PC-3 (cell line): ENCODE measurements at regions not wholly inside any gene's neighbourhood (a gene's known extent, or its start where the extent isn't known, plus 50 kb on each side); places are given as distances from the start of the nearest gene placed in this dataset.

Source experiments
- ATAC-seq: fragments of 200-7000 bp; cut with Tn5 transposase; 2 replicates; pipeline ENCODE4 v1.9.1; 2020; ENCODE audit warnings: mild to moderate bottlenecking, moderate library complexity
- BruUV-seq: library from RNA; stranded (reverse); fragments of 400-500 nt; replicated peaks from 2 replicates; lab custom pipeline; 2021; lab: Mats Ljungman, UMichigan
- CTCF ChIA-PET: fragments of 300-600 bp; sonication (Branson Sonifier 250); formaldehyde crosslinking; loops from one replicate; lab custom pipeline; 2022; ENCODE audit warnings: antibody characterized with exemption; lab: Charles Lee
- POLR2A ChIA-PET: fragments of 300-600 bp; sonication (Branson Sonifier 250); formaldehyde crosslinking; loops from one replicate; lab custom pipeline; 2022; ENCODE audit warnings: antibody characterized with exemption; ENCODE audit not compliant: unreplicated experiment; lab: Charles Lee
- DNase-seq: peaks from one replicate; pipeline ENCODE4 v3.0.0-alpha.2; 2015
- H2AFZ ChIP-seq: fragments of 300-600 bp; sonication (generic); 2 replicates; pipeline ENCODE4 v1.6.0; 2016; ENCODE audit warnings: antibody characterized with exemption, low read length
- H3F3A ChIP-seq: fragments of 300-600 bp; sonication (generic); one replicate; pipeline ENCODE4 v1.6.0; 2017; ENCODE audit warnings: antibody characterized with exemption, low read length, control low read depth, mild to moderate bottlenecking; ENCODE audit not compliant: unreplicated experiment
- H3K27ac ChIP-seq: fragments of 300-600 bp; sonication (generic); 2 replicates; pipeline ENCODE4 v1.5.1; 2016; ENCODE audit warnings: mild to moderate bottlenecking, low read length
- H3K27me3 ChIP-seq: fragments of 300-600 bp; sonication (generic); 2 replicates; pipeline ENCODE4 v1.6.1; 2016; ENCODE audit warnings: low read length, mixed read lengths
- H3K36me3 ChIP-seq: fragments of 300-600 bp; sonication (generic); 2 replicates; pipeline ENCODE4 v1.6.1; 2016; ENCODE audit warnings: low read depth, mixed run types, low read length, mixed read lengths
- H3K4me1 ChIP-seq: fragments of 300-600 bp; sonication (generic); 2 replicates; pipeline ENCODE4 v1.5.1; 2016; ENCODE audit warnings: low read length; ENCODE audit not compliant: insufficient read depth
- H3K4me2 ChIP-seq: fragments of 300-600 bp; sonication (generic); 2 replicates; pipeline ENCODE4 v1.6.0; 2016; ENCODE audit warnings: low read length
- H3K4me3 ChIP-seq: fragments of 300-600 bp; sonication (generic); 2 replicates; pipeline ENCODE4 v1.5.1; 2016; ENCODE audit warnings: mild to moderate bottlenecking, low read length, mixed read lengths
- H3K79me2 ChIP-seq: fragments of 300-600 bp; sonication (generic); 2 replicates; pipeline ENCODE4 v1.6.1; 2017; ENCODE audit warnings: low read length, mixed read lengths
- H3K9ac ChIP-seq: fragments of 300-600 bp; sonication (generic); 2 replicates; pipeline ENCODE4 v1.6.0; 2016; ENCODE audit warnings: mild to moderate bottlenecking, low read length
- H3K9me2 ChIP-seq: fragments of 300-600 bp; sonication (generic); replicated peaks from 2 replicates; pipeline ENCODE4 v1.6.1; 2016; ENCODE audit warnings: mixed run types, low read length, mixed read lengths
- H3K9me3 ChIP-seq: fragments of 300-600 bp; sonication (generic); 2 replicates; pipeline ENCODE4 v1.6.1; 2016; ENCODE audit warnings: low read length, mixed read lengths
- H4K20me1 ChIP-seq: fragments of 300-600 bp; sonication (generic); 2 replicates; pipeline ENCODE4 v1.6.1; 2016; ENCODE audit warnings: low read length, mixed read lengths
- EZH2 ChIP-seq: fragments of 300-600 bp; sonication (generic); IDR thresholded peaks from one replicate; pipeline ENCODE4 v1.6.1; 2017; ENCODE audit warnings: antibody characterized with exemption, mild to moderate bottlenecking, low read length; ENCODE audit not compliant: unreplicated experiment
- EZH2phosphoT487 ChIP-seq: fragments of 300-600 bp; sonication (generic); IDR thresholded peaks from 2 replicates; pipeline ENCODE4 v1.6.1; 2018; ENCODE audit warnings: mild to moderate bottlenecking, antibody characterized with exemption, low read length, borderline replicate concordance
- intact Hi-C: fragments of 100-400 bp; cut with micrococcal nuclease; formaldehyde crosslinking; loops from 2 replicates; pipeline ENCODE4 v1.9.0; 2023
- TF ChIP-seq, protein P1 (sequence below): fragments of 300-600 bp; sonication (generic); conservative IDR thresholded peaks from 2 replicates; pipeline ENCODE4 v1.5.1; 2017; ENCODE audit warnings: antibody characterized with exemption, low read depth, mild to moderate bottlenecking, low read length

DNA sequence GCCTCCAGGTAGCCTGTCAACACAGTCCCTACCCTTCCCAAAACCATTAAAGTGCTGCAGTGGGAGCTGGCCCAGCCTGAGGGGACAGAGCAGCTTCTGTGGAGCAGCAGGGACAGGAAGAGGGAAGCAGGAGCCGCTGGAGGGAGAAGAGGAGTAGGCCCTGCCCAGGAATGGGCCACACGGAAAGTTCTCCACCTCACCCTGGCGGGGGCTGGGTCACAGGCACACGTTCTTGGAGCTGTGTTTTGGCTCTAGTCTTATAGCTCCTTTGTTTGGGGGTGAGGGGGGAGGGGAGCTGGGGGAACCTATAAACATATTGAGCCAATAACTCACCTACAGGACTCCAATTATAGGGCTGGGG lies 508.6 kb downstream of the SHQ1 start:
- intact Hi-C loops: no loop called here
- Histone ChIP-seq H3K9me3 (no peaks in the 10 kb centered on the region), H3K27me3 (no peaks in the 10 kb centered on the region), H4K20me1 (no peaks in the 10 kb centered on the region), H3K4me1 (peaks cover 22% of the 10 kb centered on the region), H3K36me3 (no peaks in the 10 kb centered on the region), H3K27ac (peak overlapping the region; percentile 85), H3K9me2 (no peaks in the 10 kb centered on the region), H3K4me2 (no peak overlapping the region), H3K9ac (peak overlapping the region; percentile 14; the same call in 1 of the 2 replicates), H3K4me3 (no peak overlapping the region), H2AFZ (no peak overlapping the region), H3K79me2 (no peaks in the 10 kb centered on the region), H3F3A (no peaks in the 10 kb centered on the region)
- no peak for DNase-seq
- TF ChIP-seq EZH2phosphoT487: no peak
- TF ChIP-seq EZH2: no peak
- TF ChIP-seq, protein P1, sequence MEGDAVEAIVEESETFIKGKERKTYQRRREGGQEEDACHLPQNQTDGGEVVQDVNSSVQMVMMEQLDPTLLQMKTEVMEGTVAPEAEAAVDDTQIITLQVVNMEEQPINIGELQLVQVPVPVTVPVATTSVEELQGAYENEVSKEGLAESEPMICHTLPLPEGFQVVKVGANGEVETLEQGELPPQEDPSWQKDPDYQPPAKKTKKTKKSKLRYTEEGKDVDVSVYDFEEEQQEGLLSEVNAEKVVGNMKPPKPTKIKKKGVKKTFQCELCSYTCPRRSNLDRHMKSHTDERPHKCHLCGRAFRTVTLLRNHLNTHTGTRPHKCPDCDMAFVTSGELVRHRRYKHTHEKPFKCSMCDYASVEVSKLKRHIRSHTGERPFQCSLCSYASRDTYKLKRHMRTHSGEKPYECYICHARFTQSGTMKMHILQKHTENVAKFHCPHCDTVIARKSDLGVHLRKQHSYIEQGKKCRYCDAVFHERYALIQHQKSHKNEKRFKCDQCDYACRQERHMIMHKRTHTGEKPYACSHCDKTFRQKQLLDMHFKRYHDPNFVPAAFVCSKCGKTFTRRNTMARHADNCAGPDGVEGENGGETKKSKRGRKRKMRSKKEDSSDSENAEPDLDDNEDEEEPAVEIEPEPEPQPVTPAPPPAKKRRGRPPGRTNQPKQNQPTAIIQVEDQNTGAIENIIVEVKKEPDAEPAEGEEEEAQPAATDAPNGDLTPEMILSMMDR: no peak
- no TSS peak for BruUV-seq
- ATAC-seq: no peak
- POLR2A ChIA-PET: no interaction called here
- CTCF ChIA-PET: no interaction called here

DNA sequence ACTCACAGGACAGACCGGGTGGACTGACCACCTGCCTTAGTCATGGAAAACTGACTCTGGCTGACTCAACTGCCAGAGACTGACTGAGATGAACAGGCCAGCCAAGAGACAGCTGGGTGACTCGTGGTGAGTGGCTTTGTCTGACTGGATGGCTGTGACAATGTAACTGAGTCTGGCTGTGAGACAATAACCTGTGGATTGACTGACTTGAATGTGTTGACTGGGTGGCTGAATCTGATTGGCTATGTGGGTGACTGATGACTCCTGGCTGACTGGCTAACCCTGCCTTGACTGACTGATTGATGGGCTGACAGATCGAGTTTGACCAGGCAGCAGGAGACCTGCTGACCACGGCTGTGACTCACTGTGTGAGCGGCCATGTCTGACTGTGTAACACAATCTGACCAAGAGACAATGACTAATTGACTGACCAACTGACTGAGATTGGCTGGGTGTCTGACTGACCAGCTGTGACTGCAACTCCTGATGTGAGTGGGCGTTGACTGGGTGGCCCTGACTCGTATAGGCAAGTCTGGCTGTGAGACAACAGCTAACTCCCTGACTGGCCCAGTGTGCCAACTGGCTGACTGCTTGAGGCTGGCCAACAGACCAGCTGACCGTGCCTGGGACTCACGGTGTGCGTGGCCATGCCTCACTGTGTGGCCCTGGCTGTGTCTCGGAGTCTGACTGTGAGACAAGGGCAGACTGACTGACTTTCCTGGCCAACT lies 509.1 kb downstream of the SHQ1 start:
- Histone ChIP-seq H3K79me2 (no peaks in the 10 kb centered on the region), H3K9me3 (no peaks in the 10 kb centered on the region), H3K9me2 (no peaks in the 10 kb centered on the region), H3K4me3 (no peak overlapping the region), H3K4me1 (peaks cover 22% of the 10 kb centered on the region), H3K27me3 (no peaks in the 10 kb centered on the region), H3K27ac (peak overlapping the region; percentile 85), H2AFZ (0 out of 2 replicates have a peak overlapping the region, but pooled peaks have one; percentile 8), H3K36me3 (no peaks in the 10 kb centered on the region), H4K20me1 (no peaks in the 10 kb centered on the region), H3K4me2 (no peak overlapping the region), H3F3A (no peaks in the 10 kb centered on the region), H3K9ac (peak overlapping the region; percentile 14; the same call in 1 of the 2 replicates)
- intact Hi-C loops: no loop called here
- no peak for TF ChIP-seq EZH2
- TF ChIP-seq, protein P1: no peak
- no peak for TF ChIP-seq EZH2phosphoT487
- DNase-seq (peak; percentile 93), ATAC-seq (peak; percentile 74)
- BruUV-seq: no TSS peak
- ChIA-PET CTCF (no interaction called here), POLR2A (no interaction called here)
